Posterior cingulate gyrus (tissue), 11 donors: ENCODE measurements at regions not wholly inside any gene's neighbourhood (a gene's known extent, or its start where the extent isn't known, plus 50 kb on each side); places are given as distances from the start of the nearest gene placed in this dataset.

Experiments
- DNase-seq, 10 donors: peaks; one replicate each; pipeline versions ENCODE4 v3.0.0 to v3.0.0-alpha.2; 2020 to 2021; ENCODE audit warnings: mixed read lengths in 3 of 10
- intact Hi-C: fragments of 100-400 bp; cut with DNase I; formaldehyde crosslinking; loops from one replicate; pipeline ENCODE4 v1.15.1; 2023

DNA sequence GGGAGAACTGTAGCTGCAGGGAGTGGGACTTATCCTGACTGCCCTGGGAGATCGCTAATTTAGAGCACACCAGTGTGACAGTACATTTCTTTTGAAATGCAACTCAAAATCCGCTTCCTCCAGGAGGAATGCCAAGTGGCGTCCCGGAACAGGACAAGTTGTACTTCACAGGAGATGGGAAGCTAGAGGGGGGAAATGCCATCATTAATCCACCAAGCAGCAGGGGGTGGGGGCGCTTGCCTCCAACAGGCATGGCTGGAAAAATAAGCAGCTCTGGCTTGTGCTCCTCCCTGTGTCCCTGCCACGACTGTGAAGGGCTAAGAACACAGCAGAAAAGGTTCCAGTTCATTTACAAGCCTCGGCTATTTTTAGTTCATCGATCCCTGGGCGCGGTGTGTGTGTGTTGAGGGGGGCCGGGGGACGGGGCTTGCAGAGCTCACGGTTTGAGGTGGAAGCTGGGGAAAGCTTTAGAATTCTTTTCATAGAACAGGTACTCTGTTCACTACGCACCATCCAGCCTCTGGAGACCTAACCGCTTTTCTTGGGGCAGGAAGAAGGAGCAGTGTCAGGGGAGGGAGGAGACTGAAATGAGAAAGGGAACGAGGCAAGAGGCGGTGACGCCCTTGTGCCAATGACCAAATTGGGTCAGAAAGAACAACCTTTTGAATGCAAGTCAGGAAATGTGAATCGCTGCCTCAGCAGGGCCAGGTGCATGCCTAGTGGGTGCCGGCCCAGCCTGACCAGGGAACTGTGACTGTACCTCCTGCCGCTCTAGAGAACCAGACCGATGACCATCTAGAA, 51.8 kb upstream of the DGKG start:
- intact Hi-C loops, result loop anchor here (10.0 kb wide), 1 partner anchor 49 kb away; the partner anchor contains the start of gene DGKG
- DNase-seq, result peak; percentile 28 to 92 (median 68)

- intact Hi-C loops, result loop anchor here (10.0 kb wide), 1 partner anchor 47 kb away; the partner anchor contains the start of gene DGKG
- no peak for DNase-seq
These were observed 50.0 kb upstream of the DGKG start for GRCh38 chr3:186411994-186412393.
